K562 (cell line): ENCODE measurements at regions not wholly inside any gene's neighbourhood (a gene's known extent, or its start where the extent isn't known, plus 50 kb on each side); places are given as distances from the start of the nearest gene placed in this dataset.
A peak's percentile ranks its signal among the peaks of the same experiment; 100 is the strongest.

ENCODE experiments used
- ATAC-seq: fragments of 200-7000 bp; cut with Tn5 transposase; 3 replicates; pipeline ENCODE4 v1.9.1; 2020; ENCODE audit warnings: moderate library complexity
- BruUV-seq: library from RNA; stranded (reverse); fragments of 400-500 nt; replicated peaks from 2 replicates; lab custom pipeline; 2021; lab: Mats Ljungman, UMichigan
- CTCF ChIA-PET: fragments of 300-600 bp; formaldehyde crosslinking; extraction: SDS; loops from one replicate; lab custom pipeline; 2021; ENCODE audit warnings: low intra/inter-chr PET ratio; lab: Yijun Ruan, JAX
- POLR2A ChIA-PET: fragments of 300-600, 350-650 bp; sonication (Branson Sonifier 250); formaldehyde crosslinking; extraction: SDS; loops from one replicate; lab custom pipeline; 2021; ENCODE audit warnings: antibody characterized with exemption, inconsistent platforms; lab: Yijun Ruan, JAX
- DNase-seq, 4 experiments: peaks; one replicate each; pipeline versions ENCODE4 v3.0.0 to v3.0.0-alpha.2; 2011 to 2018; ENCODE audit warnings: low spot score in 3 of 4, mixed read lengths in 3 of 4; ENCODE audit errors: extremely low read depth in 1 of 4
- FAIRE-seq: peaks from 2 replicates; lab custom pipeline; 2011; peaks lifted over from hg19 to GRCh38; lab: Jason Lieb, UNC
- H2AFZ ChIP-seq: 2 replicates; pipeline ENCODE4 v1.6.0; 2011; ENCODE audit warnings: low read depth, low read length, control low read depth, inconsistent platforms
- H3K27ac ChIP-seq: fragments of 200-600 bp; 3 replicates; pipeline ENCODE4 v1.8.0; 2011; ENCODE audit warnings: low read depth, mild to moderate bottlenecking, control low read depth, inconsistent platforms, low read length, moderate library complexity, mixed read lengths; ENCODE audit errors: extremely low read depth
- H3K27me3 ChIP-seq, 2 experiments: fragments of 300-600 bp in 1 of 2; 2 replicates in 1 of 2; 3 replicates in 1 of 2; pipeline versions ENCODE4 v1.6.0 to v1.8.0; 2011; ENCODE audit warnings: inconsistent platforms in 2 of 2, low read length in 2 of 2, mild to moderate bottlenecking in 1 of 2, mixed read lengths in 1 of 2, moderate library complexity in 1 of 2; ENCODE audit not compliant: control insufficient read depth in 2 of 2, insufficient read depth in 2 of 2
- H3K36me3 ChIP-seq: fragments of 300-600 bp; 3 replicates; pipeline ENCODE4 v1.8.0; 2011; ENCODE audit warnings: mild to moderate bottlenecking, low read length, inconsistent platforms; ENCODE audit not compliant: control insufficient read depth, insufficient read depth
- H3K4me1 ChIP-seq, 2 experiments: fragments of 200-600 bp in 1 of 2; replicated peaks in 1 of 2; 2 replicates in 1 of 2; 3 replicates in 1 of 2; pipeline versions ENCODE4 v1.5.1 to v1.8.0; 2011; ENCODE audit warnings: inconsistent platforms in 2 of 2, low read length in 2 of 2, mild to moderate bottlenecking in 1 of 2, mixed read lengths in 1 of 2, moderate library complexity in 1 of 2; ENCODE audit not compliant: control insufficient read depth in 2 of 2, insufficient read depth in 2 of 2
- H3K4me2 ChIP-seq: 2 replicates; pipeline ENCODE4 v1.6.1; 2011; ENCODE audit warnings: low read length, control low read depth, inconsistent platforms, mixed read lengths; ENCODE audit not compliant: insufficient read depth
- H3K4me3 ChIP-seq: fragments of 200-600 bp; sonication (generic), shearing (Covaris generic); 2 replicates; pipeline ENCODE4 v1.5.1; 2016; ENCODE audit warnings: control low read depth, inconsistent platforms
- H3K79me2 ChIP-seq: fragments of 200-600 bp; 3 replicates; pipeline ENCODE4 v1.8.0; 2011; ENCODE audit warnings: low read length, inconsistent platforms; ENCODE audit not compliant: control insufficient read depth, insufficient read depth
- H3K9ac ChIP-seq, 2 experiments: 2 replicates each; pipeline versions ENCODE4 v1.6.0 to v1.6.1; 2011; ENCODE audit warnings: low read depth in 2 of 2, low read length in 2 of 2, control low read depth in 1 of 2, inconsistent platforms in 1 of 2, mild to moderate bottlenecking in 1 of 2, mixed read lengths in 1 of 2; ENCODE audit not compliant: insufficient read depth in 1 of 2
- H3K9me1 ChIP-seq: one replicate; pipeline ENCODE4 v1.6.0; 2011; ENCODE audit warnings: inconsistent platforms, mild to moderate bottlenecking, low read length, moderate library complexity; ENCODE audit not compliant: control insufficient read depth, insufficient read depth
- H3K9me3 ChIP-seq: replicated peaks from 2 replicates; pipeline ENCODE4 v1.5.1; 2011; ENCODE audit warnings: low read depth, low read length, inconsistent platforms; ENCODE audit not compliant: control insufficient read depth, insufficient read depth
- H4K20me1 ChIP-seq: replicated peaks from 2 replicates; pipeline ENCODE4 v1.6.1; 2011; ENCODE audit warnings: low read length, inconsistent platforms, mixed read lengths; ENCODE audit not compliant: control insufficient read depth, insufficient read depth
- CXXC5 ChIP-seq: fragments of 250-450 bp; sonication (Bioruptor Pico); IDR thresholded peaks from 2 replicates; pipeline ENCODE4 v1.8.0; 2022; ENCODE audit warnings: inconsistent platforms, mild to moderate bottlenecking, moderate library complexity
- DEAF1 ChIP-seq: fragments of 450-650 bp; formaldehyde crosslinking; IDR thresholded peaks from 2 replicates; pipeline ENCODE4 v1.4.0; 2020; ENCODE audit warnings: mild to moderate bottlenecking, moderate library complexity
- DPF2 ChIP-seq: fragments of 450-650 bp; IDR thresholded peaks from 2 replicates; pipeline ENCODE4 v1.6.1; 2016
- EHMT2 ChIP-seq: fragments of 450-650 bp; IDR thresholded peaks from 2 replicates; pipeline ENCODE4 v1.6.1; 2018; ENCODE audit warnings: antibody characterized with exemption
- HMG20B ChIP-seq: fragments of 250-450 bp; sonication (Bioruptor Pico); IDR thresholded peaks from 2 replicates; pipeline ENCODE4 v1.5.0; 2021; ENCODE audit warnings: mild to moderate bottlenecking
- MAX ChIP-seq: sonication (generic); formaldehyde crosslinking; IDR thresholded peaks from 2 replicates; pipeline ENCODE4 v1.9.0; 2022; ENCODE audit warnings: mild to moderate bottlenecking, missing genetic modification reagents
- PBX2 ChIP-seq, 2 experiments: IDR thresholded peaks in 1 of 2; conservative IDR thresholded peaks in 1 of 2; 2 replicates each; pipeline ENCODE4 v1.6.1; 2016; ENCODE audit warnings: low read depth in 2 of 2, mild to moderate bottlenecking in 1 of 2, missing compliant biosample characterization in 1 of 2, missing genetic modification characterization in 1 of 2, moderate library complexity in 1 of 2
- PHB ChIP-seq: fragments of 250-450 bp; sonication (Bioruptor Pico); IDR thresholded peaks from 2 replicates; pipeline ENCODE4 v1.5.0; 2021
- STAG1 ChIP-seq: sonication (generic); formaldehyde crosslinking; IDR thresholded peaks from 2 replicates; pipeline ENCODE4 v1.5.0; 2020; ENCODE audit warnings: missing genetic modification reagents, borderline replicate concordance
- U2AF1 ChIP-seq: fragments of 200-400 bp; formaldehyde crosslinking; optimal IDR thresholded peaks from 2 replicates; pipeline ENCODE3; 2017; ENCODE audit warnings: mild to moderate bottlenecking, low read depth, low read length, moderate library complexity
- WGBS: fragments of 100-300 bp; shearing (Covaris generic); methylation state at CpG from one replicate; pipeline ENCODE4 v1.1.6; 2016; ENCODE audit warnings: low coverage, mixed read lengths; ENCODE audit not compliant: insufficient coverage; ENCODE audit errors: missing lambda C conversion rate; 5-methylcytosine and 5-hydroxymethylcytosine counted together
- in situ Hi-C: fragments of 300-500 bp; cut with MboI; formaldehyde crosslinking; loops from 4 replicates; pipeline ENCODE4 v1.15.0; 2018; ENCODE audit warnings: inconsistent platforms, mixed read lengths
- intact Hi-C: fragments of 100-400 bp; cut with micrococcal nuclease; formaldehyde crosslinking; loops from 2 replicates; pipeline ENCODE4 v1.14.2; 2022

GRCh38 chr7:13803134-13803533 lies 186.3 kb downstream of the ETV1 start:
- BruUV-seq, result no TSS peak
- peak; percentile 41; the same call in 2 of the 3 replicates for ATAC-seq
- 15% methylated on average over 8 of the region's 8 CpGs for WGBS
- TF ChIP-seq HMG20B (no peak), PHB (CRISPR knock-in tag) (no peak), EHMT2 (no peak), CXXC5 (CRISPR knock-in tag) (no peak), STAG1 (CRISPR knock-in tag) (no peak), DEAF1 (no peak), DPF2 (no peak), MAX (CRISPR knock-in tag) (no peak), U2AF1 (no peak), PBX2 (CRISPR knock-in tag; IDR thresholded peaks at IDR 0.05; ENCODE audit: low read depth) (no peak), PBX2 (tag; conservative IDR thresholded peaks at IDR 0.05; ENCODE audit: low read depth) (no peak)
- intact Hi-C loops (no loop called here), in situ Hi-C loops (no loop called here)
- Histone ChIP-seq H3K4me3 (no peak overlapping the region), H3K4me2 (peak overlapping the region; percentile 26; the same call in 1 of the 2 replicates), H3K36me3 (no peaks in the 10 kb centered on the region), H3K79me2 (no peaks in the 10 kb centered on the region), H2AFZ (no peak overlapping the region), H3K27me3 (no peaks in the 10 kb centered on the region), H3K9me1 (no peaks in the 10 kb centered on the region), H4K20me1 (no peaks in the 10 kb centered on the region), H3K4me1 (no peaks in the 10 kb centered on the region; a peak in 1 of 5 replicates), H3K9me3 (no peaks in the 10 kb centered on the region), H3K9ac (no peak overlapping the region; a peak in 1 of 4 replicates), H3K27ac (no peak overlapping the region)
- ChIA-PET POLR2A (interaction anchor here (0.9 kb wide), 1 partner anchor 16 kb away, joined by 3 read pairs; no protein-coding TSS in a partner anchor), CTCF (no interaction called here)
- no peak for DNase-seq
- FAIRE-seq, result no peak
